GM10248 (cell line): ENCODE measurements at regions not wholly inside any gene's neighbourhood (a gene's known extent, or its start where the extent isn't known, plus 50 kb on each side); places are given as distances from the start of the nearest gene placed in this dataset.

Source experiments
- CTCF ChIA-PET: fragments of 300-600 bp; sonication (Branson Sonifier 250); formaldehyde crosslinking; extraction: SDS; loops from one replicate; lab custom pipeline; 2021; ENCODE audit warnings: antibody characterized with exemption; lab: Yijun Ruan, JAX
- POLR2A ChIA-PET: fragments of 350-650 bp; sonication (Branson Sonifier 250); formaldehyde crosslinking; extraction: SDS; loops from one replicate; lab custom pipeline; 2020; ENCODE audit warnings: antibody characterized with exemption; lab: Yijun Ruan, JAX
- DNase-seq: peaks from one replicate; pipeline ENCODE4 v3.0.0; 2012; ENCODE audit errors: extremely low spot score
- TF ChIP-seq, protein P1 (sequence below): IDR thresholded peaks from 2 replicates; pipeline ENCODE4 v1.5.1; 2012; ENCODE audit warnings: mild to moderate bottlenecking, low read depth; ENCODE audit errors: extremely low read depth, missing control alignments, control extremely low read depth

DNA sequence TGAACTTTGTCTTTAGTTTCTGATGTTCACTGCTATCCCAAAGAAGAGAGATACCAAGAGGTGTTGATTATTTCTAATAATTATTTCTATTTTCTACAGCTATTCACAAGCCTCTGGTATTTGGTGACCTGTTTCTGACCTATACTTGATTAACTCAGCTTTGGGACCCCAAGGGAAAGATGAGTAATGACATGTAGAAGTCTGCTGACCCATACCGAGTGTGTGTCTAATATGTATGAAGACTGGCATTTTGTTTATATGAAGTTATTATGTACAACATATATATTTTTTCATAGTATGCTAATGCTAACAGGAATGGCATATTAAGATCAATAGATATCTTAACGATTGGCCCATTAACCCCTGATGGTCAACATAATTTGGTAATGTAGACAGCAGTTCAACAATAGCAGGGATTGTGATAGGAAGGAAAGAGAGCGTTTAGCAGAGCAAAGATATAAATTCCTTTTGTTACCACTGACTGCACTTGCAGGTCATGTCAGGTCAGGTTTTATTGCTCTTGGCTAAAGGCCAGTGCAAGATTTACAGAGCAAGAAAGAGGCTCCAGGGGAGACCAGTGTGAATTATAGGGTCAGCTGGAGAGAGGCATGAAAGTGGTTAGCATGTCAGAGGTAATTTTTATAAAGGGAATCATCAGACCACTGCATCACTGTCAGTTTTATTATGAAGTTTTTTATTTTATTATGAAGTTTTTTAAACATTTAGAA is 94.7 kb upstream of the DIPK2B start:
- POLR2A ChIA-PET: no interaction called here
- no peak for DNase-seq
- CTCF ChIA-PET: no interaction called here
- TF ChIP-seq, protein P1, sequence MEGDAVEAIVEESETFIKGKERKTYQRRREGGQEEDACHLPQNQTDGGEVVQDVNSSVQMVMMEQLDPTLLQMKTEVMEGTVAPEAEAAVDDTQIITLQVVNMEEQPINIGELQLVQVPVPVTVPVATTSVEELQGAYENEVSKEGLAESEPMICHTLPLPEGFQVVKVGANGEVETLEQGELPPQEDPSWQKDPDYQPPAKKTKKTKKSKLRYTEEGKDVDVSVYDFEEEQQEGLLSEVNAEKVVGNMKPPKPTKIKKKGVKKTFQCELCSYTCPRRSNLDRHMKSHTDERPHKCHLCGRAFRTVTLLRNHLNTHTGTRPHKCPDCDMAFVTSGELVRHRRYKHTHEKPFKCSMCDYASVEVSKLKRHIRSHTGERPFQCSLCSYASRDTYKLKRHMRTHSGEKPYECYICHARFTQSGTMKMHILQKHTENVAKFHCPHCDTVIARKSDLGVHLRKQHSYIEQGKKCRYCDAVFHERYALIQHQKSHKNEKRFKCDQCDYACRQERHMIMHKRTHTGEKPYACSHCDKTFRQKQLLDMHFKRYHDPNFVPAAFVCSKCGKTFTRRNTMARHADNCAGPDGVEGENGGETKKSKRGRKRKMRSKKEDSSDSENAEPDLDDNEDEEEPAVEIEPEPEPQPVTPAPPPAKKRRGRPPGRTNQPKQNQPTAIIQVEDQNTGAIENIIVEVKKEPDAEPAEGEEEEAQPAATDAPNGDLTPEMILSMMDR: no peak

DNA sequence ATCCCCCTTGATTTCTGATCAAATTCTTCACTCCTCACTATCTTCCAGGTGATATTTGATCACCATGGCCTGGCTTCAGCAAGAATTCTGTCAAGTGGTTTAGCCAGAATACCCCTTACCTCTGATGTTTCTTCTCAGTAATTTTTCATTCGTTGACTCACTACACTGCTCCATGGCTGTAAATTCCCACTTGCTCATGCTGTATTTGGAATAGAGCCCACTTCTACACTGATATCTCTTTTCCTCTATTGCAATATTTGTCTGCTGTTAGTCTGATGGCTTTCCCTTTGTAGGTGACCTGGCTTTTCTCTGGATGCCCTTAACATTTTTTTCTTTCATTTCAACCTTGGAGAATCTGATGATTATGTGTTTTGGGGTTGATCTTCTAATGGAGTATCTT is 73.9 kb upstream of the DIPK2B start:
- POLR2A ChIA-PET: no interaction called here
- TF ChIP-seq, protein P1: no peak
- CTCF ChIA-PET: no interaction called here
- DNase-seq: no peak

DNA sequence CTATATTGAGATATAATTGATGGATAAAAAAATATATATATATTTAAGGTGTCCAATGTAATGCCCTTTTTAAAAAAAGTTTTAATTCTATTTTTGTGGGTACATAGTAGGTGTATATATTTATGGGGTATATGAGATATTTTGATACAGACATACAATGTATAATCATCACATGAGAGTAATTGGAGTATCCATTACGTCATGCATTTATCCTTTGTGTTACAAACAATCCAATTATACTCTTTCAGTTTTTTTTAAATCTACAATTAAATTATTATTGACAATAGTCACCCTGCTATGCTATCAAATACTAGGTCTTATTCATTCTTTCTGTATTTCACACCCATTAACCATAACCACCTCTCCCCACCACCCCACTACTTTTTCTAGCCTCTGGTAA is 66.3 kb upstream of the DIPK2B start:
- DNase-seq: no peak
- POLR2A ChIA-PET: no interaction called here
- CTCF ChIA-PET: no interaction called here
- TF ChIP-seq, protein P1: no peak

DNA sequence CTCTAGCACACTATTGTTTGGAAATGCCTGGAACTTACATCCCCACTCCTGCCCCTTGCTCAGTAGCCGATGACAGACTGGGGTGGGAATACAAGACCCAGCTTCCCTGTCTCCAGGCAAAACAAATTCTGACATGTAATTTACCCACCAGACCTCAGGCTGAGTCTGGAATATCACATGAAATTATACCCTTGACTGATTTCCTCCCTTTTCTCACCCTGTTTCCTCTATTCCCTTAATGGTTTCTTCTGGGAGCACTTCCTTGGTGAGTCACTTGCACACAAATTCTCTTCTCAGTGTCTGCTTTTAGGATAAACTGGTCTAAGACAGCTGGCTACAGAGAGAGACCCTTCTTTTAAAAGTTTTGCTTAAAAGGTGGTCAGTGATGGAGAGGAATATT is 65.8 kb upstream of the DIPK2B start:
- POLR2A ChIA-PET: no interaction called here
- CTCF ChIA-PET: no interaction called here
- TF ChIP-seq, protein P1: no peak
- DNase-seq: no peak

DNA sequence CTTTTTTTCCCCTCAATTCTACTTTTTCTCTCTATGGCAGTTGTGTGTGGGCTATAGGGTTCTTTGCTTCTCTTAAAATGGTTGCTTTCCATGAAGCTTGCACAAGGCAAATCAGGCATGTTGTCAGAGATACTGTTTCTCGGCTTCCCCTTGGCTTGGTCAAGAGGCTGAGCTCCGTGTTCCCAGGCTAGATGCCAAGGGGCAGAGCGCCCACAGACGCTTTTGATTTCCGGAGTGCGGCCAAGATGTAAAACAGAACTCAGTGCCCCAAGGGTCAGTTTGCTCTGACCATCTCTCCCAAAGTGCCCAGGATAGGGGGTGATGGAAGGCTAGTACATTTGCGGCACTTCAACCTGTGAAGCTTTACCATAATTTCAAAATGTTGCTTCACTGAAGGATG is 64.2 kb upstream of the DIPK2B start:
- CTCF ChIA-PET: no interaction called here

DNA sequence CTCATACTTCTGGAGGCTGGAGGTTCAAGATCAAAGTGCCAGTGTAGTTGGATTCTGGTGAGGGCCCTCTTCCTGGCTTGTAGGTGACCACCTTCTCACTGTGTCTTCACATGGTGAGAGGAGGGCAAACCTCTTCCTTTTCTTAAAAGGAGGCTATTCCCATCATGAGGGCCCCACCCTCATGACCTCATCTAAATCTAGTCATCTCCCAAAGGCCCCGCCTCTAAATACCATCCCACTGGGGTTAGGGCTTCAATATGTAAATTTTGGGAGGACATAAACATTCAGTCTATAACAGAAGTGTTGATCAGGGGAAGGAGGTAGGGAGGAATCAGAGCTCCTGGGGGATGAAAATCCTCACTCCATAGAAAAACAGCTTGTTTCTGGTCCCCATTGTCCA is 60.8 kb upstream of the DIPK2B start:
- TF ChIP-seq, protein P1: no peak
- CTCF ChIA-PET: no interaction called here
- DNase-seq: no peak
- POLR2A ChIA-PET: no interaction called here

More for the DNA sequence above, 64.2 kb upstream of the DIPK2B start:
- DNase-seq: no peak
- POLR2A ChIA-PET: no interaction called here
- TF ChIP-seq, protein P1: no peak
